Suprapubic skin (tissue), 4 donors: ENCODE measurements at regions not wholly inside any gene's neighbourhood (a gene's known extent, or its start where the extent isn't known, plus 50 kb on each side); places are given as distances from the start of the nearest gene placed in this dataset.
"Not testable (repeated sequence)": the region's sequence is repeated elsewhere in the genome, so short reads cannot be mapped to it uniquely, and the experiment has no call there.

Experiments
- DNase-seq, 2 donors: peaks; one replicate each; pipeline ENCODE4 v3.0.0-alpha.2; 2019; ENCODE audit warnings: low spot score in 2 of 2
- H3K27ac ChIP-seq: fragments of 200-600 bp; sonication (generic); one replicate; pipeline ENCODE4 v1.5.1; 2019
- H3K27me3 ChIP-seq: fragments of 200-600 bp; sonication (generic); one replicate; pipeline ENCODE4 v1.5.1; 2019
- H3K36me3 ChIP-seq: fragments of 200-600 bp; sonication (generic); one replicate; pipeline ENCODE4 v1.5.1; 2019
- H3K4me1 ChIP-seq: fragments of 200-600 bp; sonication (generic); one replicate; pipeline ENCODE4 v1.5.1; 2019
- H3K4me3 ChIP-seq: fragments of 200-600 bp; sonication (generic); one replicate; pipeline ENCODE4 v1.5.1; 2019; ENCODE audit warnings: mild to moderate bottlenecking
- H3K9me3 ChIP-seq: fragments of 200-600 bp; sonication (generic); one replicate; pipeline ENCODE4 v1.5.1; 2019
- EP300 ChIP-seq: sonication (generic); formaldehyde crosslinking; IDR thresholded peaks from one replicate; pipeline ENCODE4 v1.6.1; 2017; ENCODE audit warnings: antibody characterized with exemption
- POLR2A ChIP-seq, 2 donors: fragments of 450-650 bp; IDR thresholded peaks; one replicate each; pipeline ENCODE4 v1.6.1; 2017; ENCODE audit warnings: antibody characterized with exemption in 2 of 2, mild to moderate bottlenecking in 2 of 2, moderate library complexity in 2 of 2
- POLR2AphosphoS5 ChIP-seq, 3 donors: sonication (generic); formaldehyde crosslinking; IDR thresholded peaks; one replicate each; pipeline ENCODE4 v1.6.1; 2017; ENCODE audit warnings: antibody characterized with exemption in 3 of 3
- WGBS: methylation state at CpG from one replicate; pipeline ENCODE4 v1.1.5; 2018; 5-methylcytosine and 5-hydroxymethylcytosine counted together
- TF ChIP-seq, protein P1 (sequence below), 2 donors: fragments of 200-600 bp in 1 of 2; fragments of 450-650 bp in 1 of 2; sonication (generic) in 1 of 2; IDR thresholded peaks; one replicate each; pipeline ENCODE4 v1.5.1; 2016 to 2019; ENCODE audit warnings: antibody characterized with exemption in 2 of 2, mild to moderate bottlenecking in 1 of 2, moderate library complexity in 1 of 2

GRCh38 chr2:216991563-216991962 lies 131.7 kb upstream of the TNP1 start:
- no peak overlapping the region for H3K27ac ChIP-seq
- H3K27me3 ChIP-seq, result no peaks in the 10 kb centered on the region
- H3K9me3 ChIP-seq, result no peaks in the 10 kb centered on the region
- no peaks in the 10 kb centered on the region for H3K36me3 ChIP-seq
- no peak overlapping the region for H3K4me3 ChIP-seq
- TF ChIP-seq POLR2AphosphoS5 (IDR thresholded peaks at IDR 0.05), result peak in 1 of 3 donors; percentile 56
- TF ChIP-seq EP300, result no peak
- peaks cover 27% of the 10 kb centered on the region for H3K4me1 ChIP-seq
- WGBS, result 28% methylated on average over 1 of the region's 1 CpG
- DNase-seq, result no peak

GRCh38 chr2:216989340-216990129 lies 129.7 kb upstream of the TNP1 start:
- no peaks in the 10 kb centered on the region for H3K36me3 ChIP-seq
- H3K27me3 ChIP-seq, result no peaks in the 10 kb centered on the region
- H3K4me3 ChIP-seq, result no peak overlapping the region
- no peak for DNase-seq
- H3K27ac ChIP-seq, result no peak overlapping the region
- 89% methylated on average over 5 of the region's 5 CpGs for WGBS
- no peak for TF ChIP-seq POLR2A (IDR thresholded peaks at IDR 0.05)
- no peaks in the 10 kb centered on the region for H3K9me3 ChIP-seq
- peaks cover 24% of the 10 kb centered on the region for H3K4me1 ChIP-seq

DNA sequence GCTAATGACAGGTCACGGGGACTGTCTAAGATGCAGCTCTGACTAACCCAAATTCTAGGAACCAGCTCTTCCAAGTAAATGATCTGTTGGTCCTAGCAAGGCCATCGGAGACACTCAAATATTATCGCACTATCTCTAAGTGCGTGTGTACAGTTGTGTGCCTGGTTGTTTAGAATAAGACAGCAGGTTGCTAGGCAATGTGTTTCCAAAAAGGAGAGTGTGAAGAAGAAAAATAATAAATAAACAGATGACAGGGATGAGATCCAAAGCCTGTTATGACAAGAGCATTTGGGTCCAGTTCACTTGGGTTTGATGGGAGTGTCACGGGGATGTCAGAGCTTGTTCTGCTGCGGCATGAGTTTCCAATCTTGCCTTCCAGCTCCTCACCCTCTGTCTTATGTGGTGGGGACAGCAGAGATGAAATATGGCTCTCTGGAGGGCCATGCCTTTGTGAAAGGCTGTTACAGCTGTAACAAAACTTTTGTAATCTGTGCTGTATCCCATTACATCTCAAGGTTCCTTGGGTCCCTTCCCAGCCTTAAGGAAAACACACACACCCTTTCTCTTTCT lies 127.5 kb upstream of the TNP1 start:
- Histone ChIP-seq H3K27ac (peak overlapping the region; percentile 71), H3K4me1 (peaks cover 14% of the 10 kb centered on the region), H3K27me3 (peaks cover 2% of the 10 kb centered on the region), H3K4me3 (no peak overlapping the region), H3K36me3 (no peaks in the 10 kb centered on the region), H3K9me3 (no peaks in the 10 kb centered on the region)
- WGBS, result 27% methylated on average over 6 of the region's 6 CpGs
- no peak for TF ChIP-seq POLR2A (IDR thresholded peaks at IDR 0.05)
- TF ChIP-seq POLR2AphosphoS5 (IDR thresholded peaks at IDR 0.05), result peak in 2 of 3 donors; percentile 48 to 56
- peak in 1 of 2 donors; percentile 81 for DNase-seq

GRCh38 chr2:216985658-216986141 lies 125.8 kb upstream of the TNP1 start:
- H3K4me1 ChIP-seq, result peaks cover 10% of the 10 kb centered on the region
- H3K4me3 ChIP-seq, result no peak overlapping the region
- no peaks in the 10 kb centered on the region for H3K9me3 ChIP-seq
- peak overlapping the region; percentile 71 for H3K27ac ChIP-seq
- DNase-seq, result no peak
- peaks cover 4% of the 10 kb centered on the region for H3K27me3 ChIP-seq
- TF ChIP-seq POLR2A (IDR thresholded peaks at IDR 0.05) (no peak), EP300 (no peak), POLR2AphosphoS5 (IDR thresholded peaks at IDR 0.05) (no peak)
- TF ChIP-seq, protein P1, sequence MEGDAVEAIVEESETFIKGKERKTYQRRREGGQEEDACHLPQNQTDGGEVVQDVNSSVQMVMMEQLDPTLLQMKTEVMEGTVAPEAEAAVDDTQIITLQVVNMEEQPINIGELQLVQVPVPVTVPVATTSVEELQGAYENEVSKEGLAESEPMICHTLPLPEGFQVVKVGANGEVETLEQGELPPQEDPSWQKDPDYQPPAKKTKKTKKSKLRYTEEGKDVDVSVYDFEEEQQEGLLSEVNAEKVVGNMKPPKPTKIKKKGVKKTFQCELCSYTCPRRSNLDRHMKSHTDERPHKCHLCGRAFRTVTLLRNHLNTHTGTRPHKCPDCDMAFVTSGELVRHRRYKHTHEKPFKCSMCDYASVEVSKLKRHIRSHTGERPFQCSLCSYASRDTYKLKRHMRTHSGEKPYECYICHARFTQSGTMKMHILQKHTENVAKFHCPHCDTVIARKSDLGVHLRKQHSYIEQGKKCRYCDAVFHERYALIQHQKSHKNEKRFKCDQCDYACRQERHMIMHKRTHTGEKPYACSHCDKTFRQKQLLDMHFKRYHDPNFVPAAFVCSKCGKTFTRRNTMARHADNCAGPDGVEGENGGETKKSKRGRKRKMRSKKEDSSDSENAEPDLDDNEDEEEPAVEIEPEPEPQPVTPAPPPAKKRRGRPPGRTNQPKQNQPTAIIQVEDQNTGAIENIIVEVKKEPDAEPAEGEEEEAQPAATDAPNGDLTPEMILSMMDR (IDR thresholded peaks at IDR 0.05), result no peak
- no peaks in the 10 kb centered on the region for H3K36me3 ChIP-seq
- 85% methylated on average over 13 of the region's 13 CpGs for WGBS

DNA sequence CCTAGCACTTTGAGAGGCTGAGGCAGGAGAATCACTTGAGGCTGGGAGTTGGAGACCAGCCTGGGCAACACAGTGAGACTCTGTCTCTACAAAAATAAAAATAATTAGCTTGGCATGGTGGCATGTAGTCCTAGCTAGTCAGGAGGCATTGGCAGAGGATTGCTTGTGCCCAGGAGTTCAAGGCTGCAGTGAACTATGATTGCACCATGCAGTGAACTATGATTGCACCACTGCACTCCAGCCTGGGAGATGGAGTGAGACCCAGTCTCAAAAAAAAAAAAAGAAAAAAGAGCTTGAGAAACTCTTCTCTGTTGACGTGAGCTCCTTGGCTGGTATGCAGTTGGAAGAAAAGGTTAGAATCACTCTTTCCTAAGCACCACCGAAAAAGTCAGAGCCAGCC lies 125.1 kb upstream of the TNP1 start:
- WGBS, result 67% methylated on average over 2 of the region's 2 CpGs
- H3K27ac ChIP-seq, result no peak overlapping the region

DNA sequence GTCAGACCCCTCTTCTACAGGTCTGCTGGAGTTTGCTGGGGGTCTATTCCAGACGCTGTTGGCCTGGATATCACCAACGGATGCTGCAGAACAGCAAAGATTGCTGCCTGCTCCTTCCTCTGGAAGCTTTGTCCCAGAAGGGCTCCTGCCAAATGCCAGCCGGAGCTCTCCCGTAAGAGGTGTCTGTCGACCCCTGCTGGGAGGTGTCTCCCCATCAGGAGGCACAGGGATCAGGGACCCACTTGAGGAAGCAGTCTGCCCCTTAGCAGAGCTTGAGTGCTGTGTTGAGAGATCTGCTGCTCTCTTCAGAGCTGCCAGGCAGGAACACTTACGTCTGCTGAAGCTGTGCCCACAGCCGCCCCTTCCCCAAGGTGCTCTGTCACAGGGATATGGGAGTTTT lies 122.1 kb upstream of the TNP1 start:
- H3K36me3 ChIP-seq, H3K9me3 ChIP-seq, H3K4me3 ChIP-seq, H3K4me1 ChIP-seq, H3K27ac ChIP-seq, DNase-seq, H3K27me3 ChIP-seq: not testable (repeated sequence)
- WGBS, result 85% methylated on average over 3 of the region's 7 CpGs

More for the DNA sequence above, 125.1 kb upstream of the TNP1 start:
- H3K36me3 ChIP-seq, result no peaks in the 10 kb centered on the region
- no peaks in the 10 kb centered on the region for H3K9me3 ChIP-seq
- H3K4me3 ChIP-seq, result no peak overlapping the region
- peaks cover 4% of the 10 kb centered on the region for H3K27me3 ChIP-seq
- TF ChIP-seq EP300, result no peak
- TF ChIP-seq POLR2AphosphoS5 (IDR thresholded peaks at IDR 0.05), result peak in 1 of 3 donors; percentile 70
- TF ChIP-seq, protein P1 (IDR thresholded peaks at IDR 0.05), result no peak
- H3K4me1 ChIP-seq, result peaks cover 10% of the 10 kb centered on the region
- no peak for DNase-seq

DNA sequence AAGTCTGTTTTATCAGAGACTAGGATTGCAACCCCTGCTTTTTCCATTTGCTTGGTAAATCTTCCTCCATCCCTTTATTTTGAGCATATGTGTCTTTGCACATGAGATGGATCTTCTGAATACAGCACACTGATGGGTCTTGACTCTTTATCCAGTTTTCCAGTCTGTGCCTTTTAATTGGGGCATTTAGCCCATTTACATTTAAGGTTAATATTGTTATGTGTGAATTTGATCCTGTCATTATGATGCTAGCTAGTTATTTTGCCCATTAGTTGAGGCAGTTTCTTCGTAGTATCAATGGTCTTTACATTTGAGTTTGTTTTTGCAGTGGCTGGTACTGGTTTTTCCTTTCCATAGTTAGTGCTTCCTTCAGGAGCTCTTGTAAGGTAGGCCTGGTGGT lies 120.6 kb upstream of the TNP1 start:
- not testable (repeated sequence) for H3K4me3 ChIP-seq, DNase-seq, H3K27me3 ChIP-seq, H3K36me3 ChIP-seq, H3K9me3 ChIP-seq, H3K4me1 ChIP-seq, H3K27ac ChIP-seq
- WGBS, result 94% methylated on average over 1 of the region's 1 CpG
